ENCODE measurements at regions not wholly inside any gene's neighbourhood (a gene's known extent, or its start where the extent isn't known, plus 50 kb on each side); places are given as distances from the start of the nearest gene placed in this dataset.

DNA sequence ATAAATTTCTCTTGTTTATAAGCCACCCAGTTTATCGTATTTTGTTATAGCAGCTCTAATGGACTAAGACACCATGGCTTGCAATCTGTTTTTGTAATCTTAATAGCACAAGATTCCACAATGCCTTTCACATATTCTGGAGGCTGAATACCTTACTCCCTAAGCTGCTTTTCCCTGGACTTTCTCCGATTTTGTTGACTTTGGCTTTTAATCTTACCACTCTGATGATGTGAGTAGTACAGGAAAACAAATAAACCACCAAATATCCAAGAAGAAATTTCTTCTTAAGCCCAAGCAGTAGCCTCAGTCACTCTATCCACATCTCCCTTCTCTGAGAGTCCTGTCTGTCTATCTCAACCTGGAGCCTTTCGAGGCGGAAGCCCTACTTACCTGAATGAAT is 838.6 kb downstream of the LTN1 start:
- Histone ChIP-seq H2AFZ (ENCODE audit: insufficient read depth, low read depth, low read length, poor library complexity, severe bottlenecking) (no peak overlapping the region), H3K4me1 (ENCODE audit: control insufficient read depth in 2 of 2, insufficient read depth in 2 of 2, low read length in 2 of 2) (no peaks in the 10 kb centered on the region), H3K27me3 (replicated peaks in 1 of 4; ENCODE audit: control extremely low read depth in 1 of 4, control insufficient read depth in 3 of 4, insufficient read depth in 4 of 4, low read length in 3 of 4) (no peaks in the 10 kb centered on the region), H3K9me3 (ENCODE audit: control extremely low read depth in 1 of 3, control insufficient read depth in 2 of 3, insufficient read depth in 1 of 3, low read length in 2 of 3) (no peaks in the 10 kb centered on the region), H3K4me2 (replicated peaks; ENCODE audit: low read depth, low read length, poor library complexity, severe bottlenecking) (no peak overlapping the region), H3K4me3 (ENCODE audit: control extremely low read depth in 1 of 5, extremely low read depth in 1 of 5, insufficient read depth in 1 of 5, low read depth in 2 of 5, low read length in 4 of 5) (no peak overlapping the region), H3K36me3 (replicated peaks in 1 of 2; ENCODE audit: control extremely low read depth in 1 of 2, control insufficient read depth in 1 of 2, extremely low read depth in 1 of 2, insufficient read depth in 2 of 2, low read length in 1 of 2) (no peaks in the 10 kb centered on the region), H3K79me2 (ENCODE audit: control insufficient read depth, insufficient read depth, low read length) (no peaks in the 10 kb centered on the region), H3K9ac (ENCODE audit: low read length) (no peak overlapping the region), H4K20me1 (ENCODE audit: control insufficient read depth, insufficient read depth, low read length, poor library complexity, severe bottlenecking) (no peaks in the 10 kb centered on the region), H3K27ac (ENCODE audit: low read length in 2 of 2) (no peak overlapping the region)
- H3K9me3 Mint-ChIP-seq (ENCODE audit: insufficient read depth) = no peaks in the 10 kb centered on the region
- DNase-seq = no peak
- no peak for ATAC-seq (ENCODE audit: low read depth)
- no peak overlapping the region for H3K27ac Mint-ChIP-seq
- H3K4me1 Mint-ChIP-seq = no peaks in the 10 kb centered on the region
- no peaks in the 10 kb centered on the region for H3K27me3 Mint-ChIP-seq
- intact Hi-C loops (cut with micrococcal nuclease) = loop anchor here (10.0 kb wide), 1 partner anchor 49 kb away; no protein-coding TSS in a partner anchor
- no peak overlapping the region for H3K4me3 Mint-ChIP-seq
- no peak for TF ChIP-seq EZH2 (IDR thresholded peaks at IDR 0.05; ENCODE audit: borderline replicate concordance, insufficient read depth, low read depth, low read length, poor library complexity, severe bottlenecking)
- TF ChIP-seq CTCF (IDR thresholded peaks at IDR 0.05) = no peak
- ChIA-PET CTCF (no interaction called here), POLR2A (no interaction called here)
- WGBS (ENCODE audit: insufficient coverage) = 100% methylated on average over 1 of the region's 4 CpGs

DNA sequence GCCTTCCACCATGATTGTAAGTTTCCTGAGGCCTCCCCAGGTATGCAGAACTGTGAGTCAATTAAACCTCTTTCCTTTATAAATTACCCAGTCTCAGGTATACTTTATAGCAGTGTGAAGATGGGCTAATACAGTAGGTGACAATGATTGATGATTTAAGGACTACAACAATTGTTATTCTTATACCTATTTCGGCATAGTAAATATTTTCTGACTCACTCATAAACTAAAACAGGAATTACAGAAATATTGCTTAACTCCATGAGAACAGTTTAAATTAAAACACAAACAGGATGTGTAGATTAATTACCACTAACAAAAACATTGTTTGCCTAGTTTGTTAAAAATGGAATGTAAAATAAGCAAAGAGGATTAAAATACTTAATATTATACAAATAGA is 839.9 kb downstream of the LTN1 start:
- no peaks in the 10 kb centered on the region for H3K79me2 ChIP-seq (ENCODE audit: control insufficient read depth, insufficient read depth, low read length)
- H3K27ac ChIP-seq (ENCODE audit: low read length in 2 of 2) = no peak overlapping the region
- intact Hi-C loops (cut with micrococcal nuclease) = loop anchor here (10.0 kb wide), 1 partner anchor 48 kb away; no protein-coding TSS in a partner anchor
- POLR2A ChIA-PET = no interaction called here
- Mint-ChIP-seq H3K27me3 (no peaks in the 10 kb centered on the region), H3K9me3 (ENCODE audit: insufficient read depth) (no peaks in the 10 kb centered on the region), H3K4me3 (no peak overlapping the region), H3K27ac (no peak overlapping the region), H3K4me1 (no peaks in the 10 kb centered on the region)
- no peak overlapping the region for H3K4me3 ChIP-seq (ENCODE audit: control extremely low read depth in 1 of 5, extremely low read depth in 1 of 5, insufficient read depth in 1 of 5, low read depth in 2 of 5, low read length in 4 of 5)
- no peaks in the 10 kb centered on the region for H3K4me1 ChIP-seq (ENCODE audit: control insufficient read depth in 2 of 2, insufficient read depth in 2 of 2, low read length in 2 of 2)
- H3K27me3 ChIP-seq (replicated peaks in 1 of 4; ENCODE audit: control extremely low read depth in 1 of 4, control insufficient read depth in 3 of 4, insufficient read depth in 4 of 4, low read length in 3 of 4) = no peaks in the 10 kb centered on the region
- H3K9ac ChIP-seq (ENCODE audit: low read length) = no peak overlapping the region
- ATAC-seq (ENCODE audit: low read depth) = no peak
- WGBS (ENCODE audit: insufficient coverage) = no CpG with 5 or more reads among the region's 1 CpG
- no peak overlapping the region for H2AFZ ChIP-seq (ENCODE audit: insufficient read depth, low read depth, low read length, poor library complexity, severe bottlenecking)
- H3K4me2 ChIP-seq (replicated peaks; ENCODE audit: low read depth, low read length, poor library complexity, severe bottlenecking) = no peak overlapping the region
- CTCF ChIA-PET = no interaction called here
- TF ChIP-seq CTCF (IDR thresholded peaks at IDR 0.05) (no peak), EZH2 (IDR thresholded peaks at IDR 0.05; ENCODE audit: borderline replicate concordance, insufficient read depth, low read depth, low read length, poor library complexity, severe bottlenecking) (no peak)
- no peaks in the 10 kb centered on the region for H4K20me1 ChIP-seq (ENCODE audit: control insufficient read depth, insufficient read depth, low read length, poor library complexity, severe bottlenecking)
- no peak for DNase-seq
- H3K9me3 ChIP-seq (ENCODE audit: control extremely low read depth in 1 of 3, control insufficient read depth in 2 of 3, insufficient read depth in 1 of 3, low read length in 2 of 3) = no peaks in the 10 kb centered on the region
- H3K36me3 ChIP-seq (replicated peaks in 1 of 2; ENCODE audit: control extremely low read depth in 1 of 2, control insufficient read depth in 1 of 2, extremely low read depth in 1 of 2, insufficient read depth in 2 of 2, low read length in 1 of 2) = no peaks in the 10 kb centered on the region
